Stimulated activated effector memory CD8-positive, alpha-beta T cell treated with anti-CD3 and anti-CD28 coated beads, Interleukin-12 subunit alpha, Interleukin-12 subunit beta, amount 100 ng/mL, for 72 hours (primary cell): ENCODE measurements at regions not wholly inside any gene's neighbourhood (a gene's known extent, or its start where the extent isn't known, plus 50 kb on each side); places are given as distances from the start of the nearest gene placed in this dataset.

Experiments used
- ATAC-seq: fragments of 150-1000 bp; cut with Tn5 transposase; 2 replicates; pipeline ENCODE4 v1.10.0; 2021
- DNase-seq, 2 donors: peaks; one replicate each; pipeline ENCODE4 v3.0.0; 2021 to 2022; ENCODE audit warnings: low spot score in 2 of 2
- H3K27ac Mint-ChIP-seq: one replicate; pipeline ENCODE4 v1.8.0; 2022; ENCODE audit warnings: mild to moderate bottlenecking, mixed read lengths
- H3K36me3 Mint-ChIP-seq: one replicate; pipeline ENCODE4 v1.8.0; 2022; ENCODE audit warnings: mild to moderate bottlenecking, mixed read lengths
- H3K4me1 Mint-ChIP-seq: one replicate; pipeline ENCODE4 v1.8.0; 2022; ENCODE audit warnings: mixed read lengths
- H3K4me3 Mint-ChIP-seq: one replicate; pipeline ENCODE4 v1.8.0; 2022; ENCODE audit warnings: mild to moderate bottlenecking, mixed read lengths
- H3K9me3 Mint-ChIP-seq: one replicate; pipeline ENCODE4 v1.8.0; 2022; ENCODE audit warnings: mixed read lengths

- no peaks in the 10 kb centered on the region for H3K9me3 Mint-ChIP-seq
- no peak for ATAC-seq
- H3K4me3 Mint-ChIP-seq, result no peak overlapping the region
- H3K36me3 Mint-ChIP-seq, result no peaks in the 10 kb centered on the region
- no peak overlapping the region for H3K27ac Mint-ChIP-seq
- DNase-seq, result no peak
- H3K4me1 Mint-ChIP-seq, result no peaks in the 10 kb centered on the region
Measured at GRCh38 chr9:118438810-118439209, 734.6 kb downstream of the TLR4 start.

- ATAC-seq (no peak), DNase-seq (no peak)
- H3K4me3 Mint-ChIP-seq, result no peak overlapping the region
- H3K9me3 Mint-ChIP-seq, result no peaks in the 10 kb centered on the region
- no peaks in the 10 kb centered on the region for H3K4me1 Mint-ChIP-seq
- H3K27ac Mint-ChIP-seq, result no peak overlapping the region
- H3K36me3 Mint-ChIP-seq, result no peaks in the 10 kb centered on the region
Measured at GRCh38 chr9:118439441-118439840, 735.2 kb downstream of the TLR4 start.

- Mint-ChIP-seq H3K9me3 (no peaks in the 10 kb centered on the region), H3K27ac (no peak overlapping the region), H3K4me3 (no peak overlapping the region), H3K36me3 (no peaks in the 10 kb centered on the region), H3K4me1 (no peaks in the 10 kb centered on the region)
- ATAC-seq, result no peak
- no peak for DNase-seq
Measured at GRCh38 chr9:118444403-118444802, 740.2 kb downstream of the TLR4 start.

- Mint-ChIP-seq H3K4me3 (no peak overlapping the region), H3K9me3 (no peaks in the 10 kb centered on the region), H3K27ac (no peak overlapping the region), H3K36me3 (no peaks in the 10 kb centered on the region), H3K4me1 (no peaks in the 10 kb centered on the region)
- DNase-seq (no peak), ATAC-seq (no peak)
Measured at GRCh38 chr9:118446943-118447639, 742.9 kb downstream of the TLR4 start.

GRCh38 chr9:118449554-118449953 lies 745.4 kb downstream of the TLR4 start:
- no peak for ATAC-seq
- Mint-ChIP-seq H3K27ac (no peak overlapping the region), H3K4me1 (no peaks in the 10 kb centered on the region)

GRCh38 chr9:118455259-118455658 lies 751.1 kb downstream of the TLR4 start:
- no peaks in the 10 kb centered on the region for H3K4me1 Mint-ChIP-seq
- H3K36me3 Mint-ChIP-seq, result no peaks in the 10 kb centered on the region
- no peak overlapping the region for H3K4me3 Mint-ChIP-seq
- ATAC-seq (no peak), DNase-seq (no peak)
- peaks cover 5% of the 10 kb centered on the region for H3K9me3 Mint-ChIP-seq
- H3K27ac Mint-ChIP-seq, result no peak overlapping the region

More at GRCh38 chr9:118449554-118449953, 745.4 kb downstream of the TLR4 start:
- no peak for DNase-seq
- Mint-ChIP-seq H3K9me3 (no peaks in the 10 kb centered on the region), H3K36me3 (no peaks in the 10 kb centered on the region), H3K4me3 (no peak overlapping the region)

GRCh38 chr9:118455788-118456187 lies 751.6 kb downstream of the TLR4 start:
- no peaks in the 10 kb centered on the region for H3K4me1 Mint-ChIP-seq
- H3K4me3 Mint-ChIP-seq, result no peak overlapping the region
- no peak overlapping the region for H3K27ac Mint-ChIP-seq
- no peak for ATAC-seq
- H3K36me3 Mint-ChIP-seq, result no peaks in the 10 kb centered on the region
- no peak for DNase-seq
- H3K9me3 Mint-ChIP-seq, result peaks cover 5% of the 10 kb centered on the region

GRCh38 chr9:118457171-118458000 lies 753.2 kb downstream of the TLR4 start:
- DNase-seq, result no peak
- ATAC-seq, result no peak
- H3K9me3 Mint-ChIP-seq, result peaks cover 7% of the 10 kb centered on the region
- H3K36me3 Mint-ChIP-seq, result no peaks in the 10 kb centered on the region
- H3K4me3 Mint-ChIP-seq, result no peak overlapping the region
- no peak overlapping the region for H3K27ac Mint-ChIP-seq
- H3K4me1 Mint-ChIP-seq, result no peaks in the 10 kb centered on the region

GRCh38 chr9:118459913-118460312 lies 755.7 kb downstream of the TLR4 start:
- DNase-seq (no peak), ATAC-seq (no peak)
- peaks cover 7% of the 10 kb centered on the region for H3K9me3 Mint-ChIP-seq
- H3K4me3 Mint-ChIP-seq, result no peak overlapping the region
- no peak overlapping the region for H3K27ac Mint-ChIP-seq
- no peaks in the 10 kb centered on the region for H3K4me1 Mint-ChIP-seq
- H3K36me3 Mint-ChIP-seq, result no peaks in the 10 kb centered on the region

- H3K27ac Mint-ChIP-seq, result no peak overlapping the region
- H3K4me3 Mint-ChIP-seq, result no peak overlapping the region
- H3K4me1 Mint-ChIP-seq, result no peaks in the 10 kb centered on the region
- DNase-seq (no peak), ATAC-seq (no peak)
- H3K36me3 Mint-ChIP-seq, result no peaks in the 10 kb centered on the region
- H3K9me3 Mint-ChIP-seq, result peaks cover 2% of the 10 kb centered on the region
Measured at GRCh38 chr9:118463419-118463818, 759.2 kb downstream of the TLR4 start.

GRCh38 chr9:118473521-118473920 lies 769.3 kb downstream of the TLR4 start:
- H3K27ac Mint-ChIP-seq, result no peak overlapping the region
- ATAC-seq, result no peak
- no peaks in the 10 kb centered on the region for H3K36me3 Mint-ChIP-seq
- DNase-seq, result no peak
- H3K9me3 Mint-ChIP-seq, result peaks cover 6% of the 10 kb centered on the region
- no peak overlapping the region for H3K4me3 Mint-ChIP-seq
- no peaks in the 10 kb centered on the region for H3K4me1 Mint-ChIP-seq

GRCh38 chr9:118478752-118479151 lies 774.5 kb downstream of the TLR4 start:
- Mint-ChIP-seq H3K9me3 (peaks cover 4% of the 10 kb centered on the region), H3K4me1 (no peaks in the 10 kb centered on the region), H3K27ac (no peak overlapping the region), H3K36me3 (no peaks in the 10 kb centered on the region), H3K4me3 (no peak overlapping the region)
- ATAC-seq (no peak), DNase-seq (no peak)

GRCh38 chr9:118482306-118482705 lies 778.1 kb downstream of the TLR4 start:
- DNase-seq, result no peak
- Mint-ChIP-seq H3K4me3 (no peak overlapping the region), H3K36me3 (no peaks in the 10 kb centered on the region), H3K9me3 (peaks cover 9% of the 10 kb centered on the region), H3K4me1 (no peaks in the 10 kb centered on the region), H3K27ac (no peak overlapping the region)
- no peak for ATAC-seq

- H3K9me3 Mint-ChIP-seq, result peaks cover 12% of the 10 kb centered on the region
- no peak overlapping the region for H3K27ac Mint-ChIP-seq
- H3K4me1 Mint-ChIP-seq, result no peaks in the 10 kb centered on the region
- H3K36me3 Mint-ChIP-seq, result no peaks in the 10 kb centered on the region
- DNase-seq (no peak), ATAC-seq (no peak)
- no peak overlapping the region for H3K4me3 Mint-ChIP-seq
Measured at GRCh38 chr9:118483677-118484076, 779.5 kb downstream of the TLR4 start.

GRCh38 chr9:118503236-118503635 lies 799.0 kb downstream of the TLR4 start:
- no peak for ATAC-seq
- peaks cover 25% of the 10 kb centered on the region for H3K9me3 Mint-ChIP-seq
- DNase-seq, result no peak
- peaks cover 6% of the 10 kb centered on the region for H3K36me3 Mint-ChIP-seq
- no peaks in the 10 kb centered on the region for H3K4me1 Mint-ChIP-seq
- no peak overlapping the region for H3K27ac Mint-ChIP-seq
- no peak overlapping the region for H3K4me3 Mint-ChIP-seq

GRCh38 chr9:118510711-118511110 lies 806.5 kb downstream of the TLR4 start:
- DNase-seq (no peak), ATAC-seq (no peak)
- Mint-ChIP-seq H3K4me1 (no peaks in the 10 kb centered on the region), H3K27ac (no peak overlapping the region), H3K4me3 (no peak overlapping the region), H3K9me3 (peaks cover 17% of the 10 kb centered on the region), H3K36me3 (no peaks in the 10 kb centered on the region)
